ENCODE measurements at regions not wholly inside any gene's neighbourhood (a gene's known extent, or its start where the extent isn't known, plus 50 kb on each side); places are given as distances from the start of the nearest gene placed in this dataset.

DNA sequence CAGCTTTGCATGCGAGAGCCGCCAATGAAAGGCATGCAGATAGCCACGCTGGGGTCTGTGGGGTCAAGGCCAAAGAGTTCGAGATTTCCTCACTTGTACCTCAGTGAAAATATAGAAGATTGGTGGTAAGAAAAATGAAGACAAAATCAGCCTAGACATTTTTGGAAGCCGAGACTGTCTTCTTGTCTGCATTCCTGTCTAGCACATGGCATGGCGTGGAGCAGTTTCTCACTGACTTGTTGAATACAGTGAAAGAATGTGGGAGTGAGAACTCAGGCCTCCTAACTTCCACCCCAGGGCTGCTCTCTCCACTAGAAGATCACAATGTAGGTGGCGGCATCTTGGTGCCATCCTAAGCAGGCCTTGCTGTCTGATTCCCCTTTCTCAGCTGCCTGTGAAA is 740.8 kb upstream of the HS6ST1 start:
- no peak overlapping the region for H3K4me2 ChIP-seq
- TF ChIP-seq, protein P1, sequence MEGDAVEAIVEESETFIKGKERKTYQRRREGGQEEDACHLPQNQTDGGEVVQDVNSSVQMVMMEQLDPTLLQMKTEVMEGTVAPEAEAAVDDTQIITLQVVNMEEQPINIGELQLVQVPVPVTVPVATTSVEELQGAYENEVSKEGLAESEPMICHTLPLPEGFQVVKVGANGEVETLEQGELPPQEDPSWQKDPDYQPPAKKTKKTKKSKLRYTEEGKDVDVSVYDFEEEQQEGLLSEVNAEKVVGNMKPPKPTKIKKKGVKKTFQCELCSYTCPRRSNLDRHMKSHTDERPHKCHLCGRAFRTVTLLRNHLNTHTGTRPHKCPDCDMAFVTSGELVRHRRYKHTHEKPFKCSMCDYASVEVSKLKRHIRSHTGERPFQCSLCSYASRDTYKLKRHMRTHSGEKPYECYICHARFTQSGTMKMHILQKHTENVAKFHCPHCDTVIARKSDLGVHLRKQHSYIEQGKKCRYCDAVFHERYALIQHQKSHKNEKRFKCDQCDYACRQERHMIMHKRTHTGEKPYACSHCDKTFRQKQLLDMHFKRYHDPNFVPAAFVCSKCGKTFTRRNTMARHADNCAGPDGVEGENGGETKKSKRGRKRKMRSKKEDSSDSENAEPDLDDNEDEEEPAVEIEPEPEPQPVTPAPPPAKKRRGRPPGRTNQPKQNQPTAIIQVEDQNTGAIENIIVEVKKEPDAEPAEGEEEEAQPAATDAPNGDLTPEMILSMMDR (IDR thresholded peaks at IDR 0.05; ENCODE audit: poor library complexity) = no peak
- TF ChIP-seq EZH2phosphoT487 (IDR thresholded peaks at IDR 0.05; ENCODE audit: low read depth, severe bottlenecking, unreplicated experiment) (no peak), EZH2 (IDR thresholded peaks at IDR 0.05; ENCODE audit: borderline replicate concordance) (no peak)
- DNase-seq (ENCODE audit: low spot score) = no peak

DNA sequence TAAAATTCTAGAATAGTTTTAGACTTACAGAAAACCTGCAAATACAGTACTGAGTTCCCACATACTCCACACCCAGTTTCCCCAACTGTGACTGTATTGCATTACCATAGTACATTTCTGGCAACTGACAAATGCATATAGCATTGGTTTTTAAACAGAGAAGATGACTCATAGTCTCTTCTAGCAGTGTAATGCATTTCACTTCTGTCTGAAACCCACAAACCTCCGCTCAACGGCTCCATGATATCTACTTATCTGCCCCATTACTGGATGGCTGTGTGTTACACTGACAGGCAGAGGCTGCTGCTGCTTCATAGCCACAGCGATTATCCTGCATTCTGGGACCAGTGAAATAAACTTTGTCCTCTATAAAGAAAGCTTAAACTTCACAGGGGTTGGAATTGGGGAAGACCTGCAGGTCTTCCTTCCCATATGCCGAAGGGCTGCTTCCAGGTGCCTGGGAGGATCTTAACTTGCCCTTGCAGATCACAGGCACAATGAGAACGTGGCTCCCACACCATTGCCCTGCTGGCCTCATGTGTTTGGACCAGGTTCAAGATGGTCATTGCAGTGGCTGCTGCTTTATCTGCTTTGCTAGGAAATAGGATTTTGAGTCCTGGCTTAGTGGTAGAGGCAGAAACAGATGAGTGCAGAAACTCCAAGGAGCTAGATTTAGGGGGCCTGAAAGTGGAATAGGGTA is 742.6 kb upstream of the HS6ST1 start:
- no peaks in the 10 kb centered on the region for H3K79me2 ChIP-seq
- H3K4me1 ChIP-seq (ENCODE audit: insufficient read depth) = peaks cover 6% of the 10 kb centered on the region
- TF ChIP-seq, protein P1 (IDR thresholded peaks at IDR 0.05; ENCODE audit: poor library complexity) = no peak
- no peak for TF ChIP-seq EZH2 (IDR thresholded peaks at IDR 0.05; ENCODE audit: borderline replicate concordance)
- no peak for TF ChIP-seq EZH2phosphoT487 (IDR thresholded peaks at IDR 0.05; ENCODE audit: low read depth, severe bottlenecking, unreplicated experiment)
- no peak overlapping the region for H3K4me2 ChIP-seq
- H2AFZ ChIP-seq = no peak overlapping the region
- no peaks in the 10 kb centered on the region for H3K9me3 ChIP-seq (ENCODE audit: low read depth)
- H3K36me3 ChIP-seq (replicated peaks; ENCODE audit: insufficient read depth, low read depth) = no peaks in the 10 kb centered on the region
- H3K27me3 ChIP-seq = no peaks in the 10 kb centered on the region
- no peaks in the 10 kb centered on the region for H3K9me2 ChIP-seq (replicated peaks; ENCODE audit: insufficient read depth)
- 56% methylated on average over 5 of the region's 5 CpGs for WGBS (ENCODE audit: low lambda C conversion rate, missing lambda C conversion rate)
- peak overlapping the region; percentile 4 for H3K27ac ChIP-seq
- peak; percentile 62 for DNase-seq (ENCODE audit: low spot score)
- H3K4me3 ChIP-seq = no peak overlapping the region
- H4K20me1 ChIP-seq (ENCODE audit: insufficient read depth, poor library complexity, severe bottlenecking) = no peaks in the 10 kb centered on the region

More for the DNA sequence above, 740.8 kb upstream of the HS6ST1 start:
- H3K9me2 ChIP-seq (replicated peaks; ENCODE audit: insufficient read depth) = no peaks in the 10 kb centered on the region
- no peaks in the 10 kb centered on the region for H3K27me3 ChIP-seq
- no peaks in the 10 kb centered on the region for H3K79me2 ChIP-seq
- no peak overlapping the region for H3K4me3 ChIP-seq
- WGBS (ENCODE audit: low lambda C conversion rate, missing lambda C conversion rate) = 93% methylated on average over 7 of the region's 7 CpGs
- H2AFZ ChIP-seq = no peak overlapping the region
- H3K27ac ChIP-seq = no peak overlapping the region
- H3K36me3 ChIP-seq (replicated peaks; ENCODE audit: insufficient read depth, low read depth) = no peaks in the 10 kb centered on the region
- peaks cover 6% of the 10 kb centered on the region for H3K4me1 ChIP-seq (ENCODE audit: insufficient read depth)
- H3K9me3 ChIP-seq (ENCODE audit: low read depth) = no peaks in the 10 kb centered on the region
- no peaks in the 10 kb centered on the region for H4K20me1 ChIP-seq (ENCODE audit: insufficient read depth, poor library complexity, severe bottlenecking)

DNA sequence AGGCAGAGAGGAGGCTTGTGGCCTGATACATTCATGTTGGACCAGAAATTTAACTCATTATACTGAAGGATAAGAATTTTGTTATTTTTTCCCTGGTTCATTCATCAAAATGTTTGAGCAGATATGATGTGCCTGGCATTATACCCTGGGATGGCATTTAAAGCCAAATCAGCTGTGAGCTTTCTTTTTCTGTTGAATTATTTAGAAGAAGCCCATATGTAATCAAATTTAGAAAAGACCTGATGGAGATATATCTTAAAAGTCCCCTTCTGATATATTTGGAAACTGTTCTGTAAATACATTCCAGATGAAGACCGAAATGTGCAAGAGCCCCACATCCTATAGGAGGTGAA is 743.1 kb upstream of the HS6ST1 start:
- Histone ChIP-seq H3K4me2 (no peak overlapping the region), H3K27me3 (no peaks in the 10 kb centered on the region), H2AFZ (no peak overlapping the region), H3K4me1 (ENCODE audit: insufficient read depth) (peaks cover 6% of the 10 kb centered on the region), H3K9me3 (ENCODE audit: low read depth) (no peaks in the 10 kb centered on the region), H3K27ac (peak overlapping the region; percentile 4), H3K9me2 (replicated peaks; ENCODE audit: insufficient read depth) (no peaks in the 10 kb centered on the region), H3K36me3 (replicated peaks; ENCODE audit: insufficient read depth, low read depth) (no peaks in the 10 kb centered on the region), H3K79me2 (no peaks in the 10 kb centered on the region), H3K4me3 (no peak overlapping the region), H4K20me1 (ENCODE audit: insufficient read depth, poor library complexity, severe bottlenecking) (no peaks in the 10 kb centered on the region)
- DNase-seq (ENCODE audit: low spot score) = no peak
- 96% methylated on average over 1 of the region's 1 CpG for WGBS (ENCODE audit: low lambda C conversion rate, missing lambda C conversion rate)
- TF ChIP-seq EZH2phosphoT487 (IDR thresholded peaks at IDR 0.05; ENCODE audit: low read depth, severe bottlenecking, unreplicated experiment) = no peak
- no peak for TF ChIP-seq EZH2 (IDR thresholded peaks at IDR 0.05; ENCODE audit: borderline replicate concordance)
- TF ChIP-seq, protein P1 (IDR thresholded peaks at IDR 0.05; ENCODE audit: poor library complexity) = no peak
